GM12892 (cell line): ENCODE measurements at regions not wholly inside any gene's neighbourhood (a gene's known extent, or its start where the extent isn't known, plus 50 kb on each side); places are given as distances from the start of the nearest gene placed in this dataset.

Source experiments
- DNase-seq: peaks from one replicate; pipeline ENCODE4 v3.0.0; 2011; ENCODE audit not compliant: insufficient read length
- FAIRE-seq: peaks from 2 replicates; lab custom pipeline; 2011; peaks lifted over from hg19 to GRCh38; lab: Jason Lieb, UNC
- POLR2A ChIP-seq: IDR thresholded peaks from 2 replicates; pipeline ENCODE4 v1.6.1; 2011; ENCODE audit warnings: low read depth, low read length, control low read depth
- POLR2AphosphoS5 ChIP-seq: IDR thresholded peaks from 2 replicates; pipeline ENCODE4 v1.6.1; 2011; ENCODE audit warnings: low read depth, low read length, control low read depth
- TAF1 ChIP-seq: IDR thresholded peaks from 2 replicates; pipeline ENCODE4 v1.6.1; 2011; ENCODE audit warnings: low read depth, mild to moderate bottlenecking, control low read depth, low read length, borderline replicate concordance

DNA sequence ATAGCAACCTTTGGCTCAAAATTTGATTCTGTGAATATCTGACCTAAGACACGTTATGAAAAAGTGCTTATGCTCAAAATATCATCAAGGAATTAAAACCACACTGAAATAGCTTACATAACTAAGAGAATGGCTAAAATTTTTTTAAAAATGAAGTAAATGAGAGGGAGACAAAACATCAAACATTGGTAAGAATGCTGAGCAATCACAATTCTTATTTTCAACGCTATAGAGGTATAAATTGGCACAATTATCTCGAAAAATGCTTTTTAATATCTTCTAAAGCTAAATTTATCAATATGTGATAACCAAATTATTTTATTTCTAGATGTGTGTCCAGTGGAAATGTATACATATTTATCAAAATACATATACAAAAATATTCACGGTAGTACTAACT, 381.3 kb downstream of the ANXA1 start:
- DNase-seq (no peak), FAIRE-seq (no peak)
- no peak for TF ChIP-seq POLR2A
- no peak for TF ChIP-seq POLR2AphosphoS5
- TF ChIP-seq TAF1: no peak

GRCh38 chr9:73536403-73536802, 384.7 kb downstream of the ANXA1 start:
- TF ChIP-seq POLR2A: no peak
- TF ChIP-seq TAF1: no peak
- TF ChIP-seq POLR2AphosphoS5: no peak
- DNase-seq (no peak), FAIRE-seq (no peak)

GRCh38 chr9:73537561-73537960, 385.9 kb downstream of the ANXA1 start:
- DNase-seq (no peak), FAIRE-seq (no peak)
- TF ChIP-seq TAF1 (no peak), POLR2AphosphoS5 (no peak), POLR2A (no peak)

- TF ChIP-seq TAF1 (no peak), POLR2AphosphoS5 (no peak), POLR2A (no peak)
- no peak for FAIRE-seq
- DNase-seq: no peak
Measured at GRCh38 chr9:73539881-73540390, 388.3 kb downstream of the ANXA1 start.

- DNase-seq: no peak
- no peak for TF ChIP-seq TAF1
- no peak for TF ChIP-seq POLR2A
- TF ChIP-seq POLR2AphosphoS5: no peak
- no peak for FAIRE-seq
Measured at GRCh38 chr9:73541923-73542322, 390.3 kb downstream of the ANXA1 start.

GRCh38 chr9:73543727-73544126, 392.1 kb downstream of the ANXA1 start:
- TF ChIP-seq TAF1 (no peak), POLR2A (no peak), POLR2AphosphoS5 (no peak)
- FAIRE-seq: no peak

GRCh38 chr9:73548201-73548600, 396.5 kb downstream of the ANXA1 start:
- TF ChIP-seq POLR2A: no peak
- no peak for TF ChIP-seq POLR2AphosphoS5
- TF ChIP-seq TAF1: no peak
- DNase-seq: no peak
- FAIRE-seq: no peak

More at GRCh38 chr9:73543727-73544126, 392.1 kb downstream of the ANXA1 start:
- DNase-seq: no peak

DNA sequence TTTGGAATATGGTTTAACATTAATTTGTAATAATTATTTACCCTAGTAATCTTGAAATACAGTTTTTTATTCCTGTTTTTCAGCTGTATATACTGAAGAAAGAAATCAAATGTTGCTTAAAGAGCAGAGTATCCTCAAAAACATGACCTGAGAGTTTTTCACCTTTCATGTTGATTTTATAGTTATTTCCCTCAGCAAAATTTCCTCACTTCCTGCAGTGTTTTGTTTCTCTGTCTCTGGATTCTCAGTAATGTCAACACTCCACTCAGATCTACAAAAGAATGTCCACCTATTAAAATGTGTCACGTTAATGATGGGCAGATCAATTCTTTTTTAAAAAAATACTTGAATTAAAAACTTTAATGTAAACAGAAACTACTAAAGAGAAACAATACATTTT, 398.3 kb downstream of the ANXA1 start:
- TF ChIP-seq POLR2A: no peak
- TF ChIP-seq POLR2AphosphoS5: no peak
- no peak for TF ChIP-seq TAF1
- FAIRE-seq: no peak
- no peak for DNase-seq

- FAIRE-seq: no peak
- TF ChIP-seq POLR2A (no peak), TAF1 (no peak), POLR2AphosphoS5 (no peak)
Measured at GRCh38 chr9:73553295-73553694, 401.6 kb downstream of the ANXA1 start.

GRCh38 chr9:73558471-73558870, 406.8 kb downstream of the ANXA1 start:
- DNase-seq (no peak), FAIRE-seq (no peak)
- no peak for TF ChIP-seq POLR2AphosphoS5
- no peak for TF ChIP-seq POLR2A
- TF ChIP-seq TAF1: no peak

More at GRCh38 chr9:73553295-73553694, 401.6 kb downstream of the ANXA1 start:
- no peak for DNase-seq

- FAIRE-seq: no peak
- no peak for DNase-seq
- no peak for TF ChIP-seq POLR2A
- no peak for TF ChIP-seq POLR2AphosphoS5
- TF ChIP-seq TAF1: no peak
Measured at GRCh38 chr9:73565026-73565425, 413.4 kb downstream of the ANXA1 start.

- no peak for TF ChIP-seq POLR2AphosphoS5
- TF ChIP-seq POLR2A: no peak
- TF ChIP-seq TAF1: no peak
- DNase-seq (no peak), FAIRE-seq (no peak)
Measured at GRCh38 chr9:73565833-73566465, 414.3 kb downstream of the ANXA1 start.

DNA sequence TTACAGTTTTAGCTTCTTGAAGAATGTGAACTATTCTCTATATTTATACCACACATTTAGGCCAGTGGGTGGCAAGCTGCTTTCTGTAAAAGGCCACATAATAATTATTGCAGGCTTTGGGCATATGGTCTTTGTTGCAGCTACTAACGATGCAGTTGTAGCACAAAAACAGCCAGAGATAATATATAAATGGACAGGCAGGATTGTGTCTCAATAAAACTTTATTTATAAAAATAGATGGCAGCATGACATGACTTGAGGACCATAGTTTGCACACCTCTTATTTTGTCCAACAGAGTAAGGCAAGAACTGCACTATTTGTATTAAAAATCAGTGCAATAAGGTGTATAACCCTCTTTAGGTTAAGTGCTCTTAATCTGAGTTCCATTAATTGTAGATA, 415.0 kb downstream of the ANXA1 start:
- no peak for TF ChIP-seq POLR2AphosphoS5
- no peak for TF ChIP-seq POLR2A
- no peak for TF ChIP-seq TAF1
- FAIRE-seq (no peak), DNase-seq (no peak)
